MCF 10A (cell line): ENCODE measurements at regions not wholly inside any gene's neighbourhood (a gene's known extent, or its start where the extent isn't known, plus 50 kb on each side); places are given as distances from the start of the nearest gene placed in this dataset.

Experiments
- BruUV-seq: library from RNA; stranded (reverse); fragments of 400-500 nt; replicated peaks from 2 replicates; lab custom pipeline; 2021; lab: Mats Ljungman, UMichigan
- CTCF ChIA-PET: fragments of 300-600 bp; sonication (Branson Sonifier 250); formaldehyde crosslinking; extraction: SDS; loops from one replicate; lab custom pipeline; 2021; ENCODE audit warnings: antibody characterized with exemption, inconsistent platforms; lab: Yijun Ruan, JAX
- POLR2A ChIA-PET: fragments of 300-600, 350-650 bp; sonication (Branson Sonifier 250); formaldehyde crosslinking; extraction: SDS; loops from one replicate; lab custom pipeline; 2020; ENCODE audit warnings: antibody characterized with exemption, inconsistent platforms; lab: Yijun Ruan, JAX
- DNase-seq: peaks from one replicate; pipeline ENCODE4 v3.0.0-alpha.2; 2018; ENCODE audit not compliant: unreplicated experiment
- H3K27ac Mint-ChIP-seq: one replicate; pipeline ENCODE4 v1.8.0; 2022; ENCODE audit warnings: mild to moderate bottlenecking, low read depth, mixed read lengths; ENCODE audit not compliant: unreplicated experiment
- H3K27me3 Mint-ChIP-seq: one replicate; pipeline ENCODE4 v1.8.0; 2022; ENCODE audit warnings: mixed read lengths; ENCODE audit not compliant: insufficient read depth, unreplicated experiment
- H3K36me3 Mint-ChIP-seq: one replicate; pipeline ENCODE4 v1.8.0; 2022; ENCODE audit warnings: mild to moderate bottlenecking, moderate library complexity, mixed read lengths; ENCODE audit not compliant: insufficient read depth, unreplicated experiment
- H3K4me1 Mint-ChIP-seq: one replicate; pipeline ENCODE4 v1.8.0; 2022; ENCODE audit warnings: mixed read lengths; ENCODE audit not compliant: insufficient read depth, unreplicated experiment
- H3K4me3 Mint-ChIP-seq: one replicate; pipeline ENCODE4 v1.8.0; 2022; ENCODE audit warnings: mild to moderate bottlenecking, moderate library complexity, mixed read lengths; ENCODE audit not compliant: unreplicated experiment
- H3K9me3 Mint-ChIP-seq: one replicate; pipeline ENCODE4 v1.8.0; 2022; ENCODE audit warnings: mixed read lengths; ENCODE audit not compliant: unreplicated experiment
- CTCF ChIP-seq: fragments of 200-600 bp; IDR thresholded peaks from one replicate; pipeline ENCODE4 v1.8.0; 2022; ENCODE audit warnings: antibody characterized with exemption, mild to moderate bottlenecking; ENCODE audit not compliant: unreplicated experiment
- intact Hi-C: fragments of 100-400 bp; cut with micrococcal nuclease; formaldehyde crosslinking; loops from 2 replicates; pipeline ENCODE4 v1.14.1; 2022

- no peaks in the 10 kb centered on the region for H3K36me3 Mint-ChIP-seq
- POLR2A ChIA-PET, result no interaction called here
Observed at GRCh38 chr21:30083225-30083945, 83.2 kb downstream of the CLDN17 start.

GRCh38 chr21:30081506-30081905, 85.1 kb downstream of the CLDN17 start:
- H3K27me3 Mint-ChIP-seq, result no peaks in the 10 kb centered on the region
- H3K9me3 Mint-ChIP-seq, result peaks cover 12% of the 10 kb centered on the region
- POLR2A ChIA-PET, result no interaction called here
- intact Hi-C loops, result no loop called here
- no TSS peak for BruUV-seq
- DNase-seq, result no peak
- H3K27ac Mint-ChIP-seq, result no peak overlapping the region
- CTCF ChIA-PET, result interaction anchor here (0.5 to 2.5 kb wide), 5 partner anchors 9 to 176 kb away, joined by 3 to 23 read pairs (median 6); no protein-coding TSS in a partner anchor
- TF ChIP-seq CTCF, result no peak
- H3K4me3 Mint-ChIP-seq, result no peak overlapping the region
- H3K4me1 Mint-ChIP-seq, result no peaks in the 10 kb centered on the region
- no peaks in the 10 kb centered on the region for H3K36me3 Mint-ChIP-seq

More at GRCh38 chr21:30083225-30083945, 83.2 kb downstream of the CLDN17 start:
- CTCF ChIA-PET, result interaction anchor here (0.6 to 1.1 kb wide), 3 partner anchors 105 to 229 kb away, joined by 3 read pairs; no protein-coding TSS in a partner anchor
- Mint-ChIP-seq H3K4me1 (no peaks in the 10 kb centered on the region), H3K9me3 (no peaks in the 10 kb centered on the region), H3K4me3 (no peak overlapping the region), H3K27ac (no peak overlapping the region), H3K27me3 (no peaks in the 10 kb centered on the region)
- intact Hi-C loops, result no loop called here
- no peak for DNase-seq
- BruUV-seq, result no TSS peak
- no peak for TF ChIP-seq CTCF

GRCh38 chr21:30072496-30072895, 94.1 kb downstream of the CLDN17 start:
- Mint-ChIP-seq H3K9me3 (peaks cover 9% of the 10 kb centered on the region), H3K36me3 (no peaks in the 10 kb centered on the region), H3K27ac (no peak overlapping the region), H3K27me3 (no peaks in the 10 kb centered on the region), H3K4me1 (peaks cover 11% of the 10 kb centered on the region), H3K4me3 (no peak overlapping the region)
- peak; percentile 73 for DNase-seq
- POLR2A ChIA-PET, result interaction anchor here (1.0 to 1.6 kb wide), 2 partner anchors 29 to 74 kb away, joined by 3 to 5 read pairs; no protein-coding TSS in a partner anchor
- CTCF ChIA-PET, result interaction anchor here (0.6 to 4.2 kb wide), 13 partner anchors 9 to 1200 kb away, joined by 3 to 59 read pairs (median 4); no protein-coding TSS in a partner anchor
- intact Hi-C loops, result loop anchor here (1.0 kb wide), 2 partner anchors 28 to 122 kb away; no protein-coding TSS in a partner anchor
- BruUV-seq, result no TSS peak
- peak; percentile 58 for TF ChIP-seq CTCF

GRCh38 chr21:30058928-30059327, 107.7 kb downstream of the CLDN17 start:
- H3K9me3 Mint-ChIP-seq, result no peaks in the 10 kb centered on the region
- no peak for TF ChIP-seq CTCF
- BruUV-seq, result no TSS peak
- peaks cover 5% of the 10 kb centered on the region for H3K36me3 Mint-ChIP-seq
- H3K4me3 Mint-ChIP-seq, result no peak overlapping the region
- H3K27me3 Mint-ChIP-seq, result no peaks in the 10 kb centered on the region
- no peak overlapping the region for H3K27ac Mint-ChIP-seq
- H3K4me1 Mint-ChIP-seq, result peaks cover 5% of the 10 kb centered on the region
- DNase-seq, result no peak
- ChIA-PET POLR2A (interaction anchor here (1.5 kb wide), 1 partner anchor 8 kb away, joined by 5 read pairs; no protein-coding TSS in a partner anchor), CTCF (interaction anchor here (0.6 to 1.1 kb wide), 5 partner anchors 14 to 231 kb away, joined by 3 to 4 read pairs (median 3); no protein-coding TSS in a partner anchor)
- intact Hi-C loops, result no loop called here
